HG02938 (cell line): ENCODE measurements at regions not wholly inside any gene's neighbourhood (a gene's known extent, or its start where the extent isn't known, plus 50 kb on each side); places are given as distances from the start of the nearest gene placed in this dataset.
A peak's percentile ranks its signal among the peaks of the same experiment; 100 is the strongest.
"Not testable (repeated sequence)": the region's sequence is repeated elsewhere in the genome, so short reads cannot be mapped to it uniquely, and the experiment has no call there.

ENCODE experiments used
- ATAC-seq: cut with Tn5 transposase; IDR thresholded peaks from one replicate; pipeline ENCODE4 v1.9.1; 2021; ENCODE audit warnings: mild to moderate bottlenecking, moderate library complexity; ENCODE audit not compliant: unreplicated experiment

- ATAC-seq: no peak
These were observed 87.2 kb upstream of the RALGPS2 start for GRCh38 chr1:178637841-178638240.

GRCh38 chr1:178639326-178639725 is 85.7 kb upstream of the RALGPS2 start:
- ATAC-seq: no peak

GRCh38 chr1:178642282-178642681 is 82.8 kb upstream of the RALGPS2 start:
- ATAC-seq: no peak

GRCh38 chr1:178643349-178643748 is 81.7 kb upstream of the RALGPS2 start:
- ATAC-seq: no peak

GRCh38 chr1:178643831-178644230 is 81.2 kb upstream of the RALGPS2 start:
- no peak for ATAC-seq

- ATAC-seq: no peak
These were observed 80.5 kb upstream of the RALGPS2 start for GRCh38 chr1:178644308-178645120.

GRCh38 chr1:178645157-178645807 is 79.8 kb upstream of the RALGPS2 start:
- no peak for ATAC-seq

- ATAC-seq: no peak
These were observed 79.2 kb upstream of the RALGPS2 start for GRCh38 chr1:178645808-178646200.

- ATAC-seq: no peak
These were observed 78.2 kb upstream of the RALGPS2 start for GRCh38 chr1:178646821-178647220.

- no peak for ATAC-seq
These were observed 76.9 kb upstream of the RALGPS2 start for GRCh38 chr1:178648151-178648550.

- ATAC-seq: no peak
These were observed 75.3 kb upstream of the RALGPS2 start for GRCh38 chr1:178649582-178650350.

- ATAC-seq: no peak
These were observed 74.0 kb upstream of the RALGPS2 start for GRCh38 chr1:178650934-178651511.

GRCh38 chr1:178651742-178652141 is 73.3 kb upstream of the RALGPS2 start:
- no peak for ATAC-seq

GRCh38 chr1:178652506-178653490 is 72.2 kb upstream of the RALGPS2 start:
- no peak for ATAC-seq

- peak; percentile 76 for ATAC-seq
These were observed 65.2 kb upstream of the RALGPS2 start for GRCh38 chr1:178659789-178660208.

- ATAC-seq: no peak
These were observed 64.6 kb upstream of the RALGPS2 start for GRCh38 chr1:178660461-178660860.

- ATAC-seq: peak; percentile 63
These were observed 60.8 kb upstream of the RALGPS2 start for GRCh38 chr1:178664278-178664677.

GRCh38 chr1:178665579-178665978 is 59.5 kb upstream of the RALGPS2 start:
- ATAC-seq: no peak

- ATAC-seq: not testable (repeated sequence)
These were observed 58.2 kb upstream of the RALGPS2 start for GRCh38 chr1:178666891-178667290.

- ATAC-seq: no peak
These were observed 52.6 kb upstream of the RALGPS2 start for GRCh38 chr1:178672434-178672833.
